ENCODE measurements at regions not wholly inside any gene's neighbourhood (a gene's known extent, or its start where the extent isn't known, plus 50 kb on each side); places are given as distances from the start of the nearest gene placed in this dataset.

- DNase-seq (ENCODE audit: low read depth in 1 of 2, low spot score in 1 of 2) = no peak
These were observed 67.1 kb upstream of the PIK3CG start for GRCh38 chr7:106797937-106798336.

- no peak for DNase-seq (ENCODE audit: low read depth in 1 of 2, low spot score in 1 of 2)
These were observed 62.5 kb upstream of the PIK3CG start for GRCh38 chr7:106802589-106802988.

DNA sequence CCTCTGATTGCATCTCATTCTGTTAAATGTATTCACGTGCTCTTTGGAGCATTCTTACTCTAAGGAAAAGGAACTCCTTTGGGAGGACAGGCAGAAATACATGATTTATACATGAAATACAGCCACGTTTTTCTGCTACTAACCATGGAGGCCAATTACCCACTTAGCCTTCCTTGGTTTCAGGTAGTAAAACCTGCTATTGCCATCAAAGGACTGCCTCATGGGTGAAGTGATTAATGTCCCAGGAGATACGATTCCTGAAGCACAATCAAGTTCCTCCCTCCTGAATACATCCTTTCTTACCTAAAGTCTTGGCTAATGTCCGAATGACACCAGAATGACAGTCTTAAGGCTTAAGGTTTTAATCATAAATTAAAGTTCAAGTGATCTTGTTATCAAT is 58.5 kb upstream of the PIK3CG start:
- no peak for DNase-seq (ENCODE audit: low read depth in 1 of 2, low spot score in 1 of 2)

DNA sequence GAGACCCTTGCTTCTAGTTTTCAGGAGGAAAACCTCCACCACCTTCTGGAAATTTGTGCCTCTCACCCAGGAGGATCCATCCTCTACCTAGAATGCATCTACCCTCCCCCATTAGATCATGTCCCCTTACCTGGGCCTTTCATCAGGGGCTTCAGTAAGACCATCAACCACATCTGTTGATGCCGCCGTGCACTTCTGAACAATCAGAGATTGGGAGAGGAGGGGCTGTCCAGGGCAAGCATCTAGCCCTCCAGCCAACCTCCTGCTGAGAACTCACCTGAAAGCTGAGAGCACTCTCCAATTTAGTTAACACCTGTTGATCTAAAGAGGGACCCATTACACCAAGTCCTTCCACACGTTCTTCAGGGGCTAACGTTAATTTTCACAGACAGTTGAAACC is 57.6 kb upstream of the PIK3CG start:
- DNase-seq (ENCODE audit: low read depth in 1 of 2, low spot score in 1 of 2) = no peak

DNA sequence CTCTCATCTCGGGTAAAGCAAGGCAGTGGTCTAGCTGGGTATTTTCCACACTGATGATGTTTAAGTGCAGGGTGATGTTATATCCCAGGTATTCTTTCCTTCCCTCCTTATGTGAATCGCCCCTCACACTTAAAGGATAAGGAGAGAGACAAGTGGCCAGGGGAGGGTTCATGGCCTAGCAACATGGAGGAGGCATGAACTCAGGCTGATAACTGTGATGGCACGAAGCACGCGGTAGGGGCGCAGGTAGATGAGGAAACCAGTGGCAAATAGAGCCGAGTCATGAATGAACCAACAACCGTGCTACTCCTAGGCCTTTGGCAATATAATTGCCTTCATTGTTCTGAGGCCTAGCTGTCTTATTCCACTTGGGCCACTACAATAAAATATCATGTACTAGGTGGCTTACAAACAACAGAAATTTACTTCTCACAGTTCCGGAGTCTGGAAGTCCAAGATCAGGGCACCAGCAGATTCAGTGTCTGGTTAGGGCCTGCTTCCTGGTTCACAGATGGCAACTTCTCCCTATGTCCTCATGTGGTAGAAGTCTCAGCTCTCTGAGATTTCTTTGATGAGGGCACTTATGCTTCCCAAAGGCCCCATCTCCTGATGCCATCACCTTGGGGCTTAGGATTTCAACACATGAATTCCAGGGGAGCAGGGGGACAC is 56.0 kb upstream of the PIK3CG start:
- no peak for DNase-seq (ENCODE audit: low read depth in 1 of 2, low spot score in 1 of 2)

GRCh38 chr7:106811472-106811871 is 53.6 kb upstream of the PIK3CG start:
- DNase-seq (ENCODE audit: low read depth in 1 of 2, low spot score in 1 of 2) = no peak

DNA sequence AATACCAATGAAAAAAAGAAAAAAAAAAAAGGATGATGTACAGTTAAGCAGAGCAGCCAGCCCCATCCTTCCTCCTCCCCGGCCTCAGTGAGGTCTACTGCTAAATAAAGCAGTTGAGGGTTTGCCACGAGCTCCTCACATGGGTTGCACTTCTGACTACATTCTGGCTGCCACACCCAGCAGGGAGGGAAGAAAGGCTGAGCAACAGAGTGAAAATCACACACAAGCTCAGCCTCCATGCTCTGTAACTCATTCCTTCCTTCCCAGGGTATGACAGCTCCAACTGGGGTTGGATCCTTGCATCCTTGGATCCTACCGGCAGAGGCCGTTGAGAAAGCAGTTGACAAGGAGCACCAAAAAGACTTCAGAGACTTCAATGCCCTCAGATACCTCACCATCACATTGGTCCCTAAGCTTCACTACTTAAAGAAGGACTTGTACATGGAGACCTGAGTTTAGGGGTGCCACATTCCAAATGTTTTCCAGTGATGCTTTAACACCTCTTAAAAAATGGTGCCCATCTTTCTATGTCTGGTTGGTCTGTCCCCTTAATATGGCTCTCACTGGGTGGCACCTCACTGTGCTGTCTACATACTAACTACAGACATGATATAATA is 52.9 kb upstream of the PIK3CG start:
- no peak for DNase-seq (ENCODE audit: low read depth in 1 of 2, low spot score in 1 of 2)

DNA sequence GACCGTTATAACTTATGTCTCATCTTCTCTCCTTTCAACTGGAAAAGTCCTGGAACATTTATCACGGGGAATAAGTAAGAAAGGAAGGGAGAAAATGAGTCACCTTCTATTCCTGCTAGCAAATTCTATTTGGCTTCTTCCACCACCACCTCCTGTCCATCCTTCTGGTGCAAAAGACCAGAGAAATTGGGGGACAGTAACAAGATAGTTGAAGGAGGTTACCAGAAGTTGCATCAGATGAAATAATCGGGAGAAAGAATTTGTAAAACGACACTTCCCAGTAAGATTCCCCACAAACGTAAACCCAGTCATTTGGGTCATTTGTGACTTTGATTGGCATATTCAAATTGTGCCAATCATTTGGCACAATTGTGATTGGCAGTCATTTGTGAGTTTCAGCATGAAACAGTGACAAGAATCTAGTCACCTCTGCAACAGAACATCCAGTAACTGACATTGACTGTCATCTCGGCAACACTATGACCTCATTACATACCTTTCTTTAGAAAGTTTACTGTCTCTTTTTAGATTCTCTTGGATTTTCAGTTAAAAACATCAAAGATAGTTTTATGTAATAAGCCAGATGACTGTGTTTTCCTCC is 51.3 kb upstream of the PIK3CG start:
- no peak for DNase-seq (ENCODE audit: low read depth in 1 of 2, low spot score in 1 of 2)

- DNase-seq (ENCODE audit: low read depth in 1 of 2, low spot score in 1 of 2) = no peak
These were observed 50.2 kb upstream of the PIK3CG start for GRCh38 chr7:106814887-106815286.

Data from activated T-helper 1 cell treated with anti-CD3 and anti-CD28 coated beads, Interleukin-2, amount 50 U/mL, for 16 hours (primary cell).